RWPE1 (cell line): ENCODE measurements at regions not wholly inside any gene's neighbourhood (a gene's known extent, or its start where the extent isn't known, plus 50 kb on each side); places are given as distances from the start of the nearest gene placed in this dataset.

Source experiments
- CTCF ChIA-PET: fragments of 350-600 bp; sonication (Branson Sonifier 250); formaldehyde crosslinking; extraction: SDS; loops from one replicate; lab custom pipeline; 2021; lab: Yijun Ruan, JAX
- POLR2A ChIA-PET: fragments of 400-600 bp; formaldehyde crosslinking; extraction: SDS; loops from one replicate; lab custom pipeline; 2020; ENCODE audit warnings: antibody characterized with exemption; ENCODE audit not compliant: low non-redundant PET; lab: Yijun Ruan, JAX
- DNase-seq: peaks from one replicate; pipeline ENCODE4 v3.0.0; 2012; ENCODE audit warnings: low spot score
- H3K27ac ChIP-seq: fragments of 450-650 bp; 2 replicates; pipeline ENCODE4 v1.5.1; 2017
- TF ChIP-seq, protein P1 (sequence below): fragments of 450-650 bp; conservative IDR thresholded peaks from 2 replicates; pipeline ENCODE4 v1.5.1; 2017; ENCODE audit warnings: low read depth, mild to moderate bottlenecking

DNA sequence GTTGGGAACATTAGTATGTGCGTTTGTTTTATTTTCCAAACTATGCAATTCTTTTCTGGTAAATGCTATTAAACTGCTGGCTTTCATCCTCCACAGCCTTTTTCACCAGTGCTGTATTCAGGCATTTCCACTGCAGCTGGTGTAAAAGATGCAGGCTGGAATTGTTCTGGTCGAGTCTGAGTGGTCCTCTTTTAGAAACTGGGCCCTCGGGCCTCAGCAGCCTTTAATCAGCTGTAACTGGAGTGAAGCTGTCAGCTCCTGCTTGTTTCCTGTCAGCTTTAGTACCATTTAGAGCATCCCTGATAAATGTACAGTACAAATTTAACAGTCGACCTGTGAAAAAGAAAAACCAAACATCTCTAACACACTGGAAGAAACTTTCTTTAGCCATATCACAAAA lies 979.6 kb downstream of the TFAP2A start:
- ChIA-PET POLR2A (no interaction called here), CTCF (no interaction called here)
- no peak for DNase-seq
- TF ChIP-seq, protein P1, sequence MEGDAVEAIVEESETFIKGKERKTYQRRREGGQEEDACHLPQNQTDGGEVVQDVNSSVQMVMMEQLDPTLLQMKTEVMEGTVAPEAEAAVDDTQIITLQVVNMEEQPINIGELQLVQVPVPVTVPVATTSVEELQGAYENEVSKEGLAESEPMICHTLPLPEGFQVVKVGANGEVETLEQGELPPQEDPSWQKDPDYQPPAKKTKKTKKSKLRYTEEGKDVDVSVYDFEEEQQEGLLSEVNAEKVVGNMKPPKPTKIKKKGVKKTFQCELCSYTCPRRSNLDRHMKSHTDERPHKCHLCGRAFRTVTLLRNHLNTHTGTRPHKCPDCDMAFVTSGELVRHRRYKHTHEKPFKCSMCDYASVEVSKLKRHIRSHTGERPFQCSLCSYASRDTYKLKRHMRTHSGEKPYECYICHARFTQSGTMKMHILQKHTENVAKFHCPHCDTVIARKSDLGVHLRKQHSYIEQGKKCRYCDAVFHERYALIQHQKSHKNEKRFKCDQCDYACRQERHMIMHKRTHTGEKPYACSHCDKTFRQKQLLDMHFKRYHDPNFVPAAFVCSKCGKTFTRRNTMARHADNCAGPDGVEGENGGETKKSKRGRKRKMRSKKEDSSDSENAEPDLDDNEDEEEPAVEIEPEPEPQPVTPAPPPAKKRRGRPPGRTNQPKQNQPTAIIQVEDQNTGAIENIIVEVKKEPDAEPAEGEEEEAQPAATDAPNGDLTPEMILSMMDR = no peak
- H3K27ac ChIP-seq = no peak overlapping the region

DNA sequence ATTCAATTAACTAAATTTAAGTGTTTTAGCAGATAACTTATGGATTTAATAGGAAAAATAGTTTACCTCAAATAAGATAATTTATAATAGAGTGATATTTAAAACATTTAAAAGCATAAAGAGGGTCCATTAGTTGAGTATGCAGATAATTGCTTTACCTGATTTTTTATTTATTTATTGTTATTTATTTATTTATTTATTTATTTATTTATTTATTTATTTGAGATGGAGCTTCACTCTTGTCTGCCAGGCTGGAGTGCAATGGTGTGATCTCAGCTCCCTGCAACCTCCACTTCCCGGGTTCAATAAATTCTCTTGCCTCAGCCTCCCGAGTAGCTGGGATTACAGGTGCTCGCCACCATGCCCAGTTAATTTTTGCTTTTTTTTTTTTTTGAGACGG lies 982.9 kb downstream of the TFAP2A start:
- ChIA-PET CTCF (interaction anchor here (0.6 kb wide), 1 partner anchor 18 kb away, joined by 3 read pairs; no protein-coding TSS in a partner anchor), POLR2A (no interaction called here)
- no peak overlapping the region for H3K27ac ChIP-seq
- TF ChIP-seq, protein P1 = no peak
- no peak for DNase-seq

DNA sequence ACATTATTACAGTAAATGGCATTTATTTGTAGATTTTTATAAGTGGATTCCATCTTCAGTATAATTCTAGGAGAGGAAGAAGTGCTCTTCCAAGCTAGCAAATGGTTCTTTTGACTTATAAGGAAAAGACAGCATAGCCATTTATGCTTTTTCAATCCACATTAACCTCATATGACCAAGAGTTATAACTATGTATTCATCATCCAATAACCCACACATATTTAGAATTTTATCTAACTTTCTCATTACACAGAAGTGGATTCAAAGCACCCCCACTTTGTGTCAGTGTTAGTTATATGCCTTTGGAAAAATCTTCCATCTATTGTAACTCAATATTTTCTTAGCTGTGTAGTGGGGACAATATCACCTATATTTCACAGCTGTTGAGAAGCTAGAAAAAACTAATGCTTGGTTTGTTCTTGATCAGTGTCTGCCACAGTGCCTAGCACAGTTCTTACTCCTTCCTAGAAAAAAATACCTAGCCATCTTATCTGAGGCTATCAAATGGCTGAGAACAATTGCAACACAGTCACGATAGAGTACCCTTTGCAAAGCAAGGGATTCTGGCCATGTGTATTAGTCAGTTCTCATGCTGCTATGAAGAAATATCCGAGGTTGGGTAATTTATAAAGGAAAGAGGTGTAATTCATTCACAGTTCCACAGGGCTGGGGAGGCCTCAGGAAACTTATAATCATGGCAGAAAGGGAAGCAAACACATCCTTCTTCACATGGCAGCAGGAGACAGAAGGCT lies 986.3 kb downstream of the TFAP2A start:
- H3K27ac ChIP-seq = no peak overlapping the region
- TF ChIP-seq, protein P1 = no peak
- CTCF ChIA-PET = interaction anchor here (0.5 kb wide), 1 partner anchor 981 kb away, joined by 3 read pairs; no protein-coding TSS in a partner anchor
- POLR2A ChIA-PET = no interaction called here
- no peak for DNase-seq

DNA sequence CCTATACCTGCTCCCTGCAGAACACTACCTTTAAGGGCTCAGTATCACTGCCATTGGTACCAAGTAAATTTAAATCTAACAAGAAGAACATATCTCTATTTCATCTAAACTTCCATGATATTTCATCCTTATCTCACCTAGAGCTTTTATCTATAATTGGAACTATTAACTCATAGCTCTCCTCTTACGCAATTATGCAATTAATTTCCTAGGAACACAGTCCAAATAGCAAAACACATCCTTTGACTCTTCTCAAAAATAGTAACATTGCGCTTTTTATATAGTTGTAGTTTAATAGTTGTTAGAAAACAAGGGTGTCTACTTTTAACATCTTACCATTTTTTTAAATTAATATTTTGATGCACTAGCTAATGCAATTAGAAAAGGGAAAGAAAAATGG lies 986.8 kb upstream of the SLC35B3 start:
- no peak overlapping the region for H3K27ac ChIP-seq
- no peak for DNase-seq
- ChIA-PET POLR2A (no interaction called here), CTCF (no interaction called here)
- TF ChIP-seq, protein P1 = no peak

DNA sequence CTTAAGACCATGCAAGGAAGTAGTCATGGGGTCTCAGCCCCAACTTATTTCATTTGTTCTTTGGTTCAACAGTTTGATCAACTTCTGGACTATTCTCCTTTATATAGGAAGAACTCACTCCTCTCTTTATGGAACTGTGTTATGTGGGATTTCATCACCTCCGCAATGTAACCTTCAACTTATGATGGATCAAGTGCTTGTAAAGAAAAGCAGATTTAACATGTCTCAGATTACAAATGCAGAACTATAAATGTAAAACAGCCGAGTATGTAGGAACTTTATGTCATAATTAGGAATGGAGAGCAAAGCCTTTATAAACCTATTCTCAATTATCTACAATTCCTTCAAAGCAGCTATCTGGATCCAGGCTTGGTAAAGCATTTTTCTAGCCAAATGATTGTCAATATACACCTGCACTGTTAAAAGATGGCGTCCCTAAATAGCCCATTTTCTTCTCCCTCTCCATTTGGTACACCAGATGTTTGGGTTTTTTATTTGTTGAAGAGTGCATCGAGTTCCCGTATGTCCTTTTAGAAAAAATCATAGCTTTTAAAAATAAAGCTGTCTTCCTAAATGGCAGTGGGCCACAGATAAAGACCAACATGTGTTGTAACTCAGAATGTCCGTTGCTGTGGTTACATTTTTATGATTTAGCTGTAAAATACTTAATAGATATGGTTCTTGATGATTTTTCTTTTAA lies 985.1 kb upstream of the SLC35B3 start:
- no peak overlapping the region for H3K27ac ChIP-seq
- ChIA-PET POLR2A (no interaction called here), CTCF (no interaction called here)
- TF ChIP-seq, protein P1 = no peak
- no peak for DNase-seq

DNA sequence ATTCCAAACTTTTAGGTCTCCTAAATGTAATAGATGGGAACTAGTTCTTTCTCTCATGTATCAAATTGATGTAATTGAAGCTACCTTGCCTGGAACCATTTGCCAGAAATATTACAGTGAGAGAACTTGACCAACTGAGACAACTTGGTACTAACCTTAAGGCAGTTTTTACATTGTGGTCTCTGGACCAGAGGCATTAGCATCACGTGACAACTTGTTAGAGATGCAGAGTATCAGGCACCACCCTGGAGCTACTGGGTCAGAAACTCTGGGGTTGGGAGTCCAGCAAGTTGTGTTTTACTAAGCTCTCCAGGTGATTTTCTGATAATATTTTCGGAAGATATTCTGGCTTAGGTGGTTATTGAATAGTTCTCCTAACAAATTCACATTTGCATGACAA lies 982.1 kb upstream of the SLC35B3 start:
- ChIA-PET CTCF (interaction anchor here (1.0 kb wide), 1 partner anchor 434 kb away, joined by 4 read pairs; no protein-coding TSS in a partner anchor), POLR2A (no interaction called here)
- TF ChIP-seq, protein P1 = no peak
- H3K27ac ChIP-seq = no peak overlapping the region
- no peak for DNase-seq
